Islet precursor cell (in vitro differentiated cells): ENCODE measurements at regions not wholly inside any gene's neighbourhood (a gene's known extent, or its start where the extent isn't known, plus 50 kb on each side); places are given as distances from the start of the nearest gene placed in this dataset.

Experiments
- DNase-seq: peaks from one replicate; pipeline ENCODE4 v3.0.0-alpha.2; 2018

DNA sequence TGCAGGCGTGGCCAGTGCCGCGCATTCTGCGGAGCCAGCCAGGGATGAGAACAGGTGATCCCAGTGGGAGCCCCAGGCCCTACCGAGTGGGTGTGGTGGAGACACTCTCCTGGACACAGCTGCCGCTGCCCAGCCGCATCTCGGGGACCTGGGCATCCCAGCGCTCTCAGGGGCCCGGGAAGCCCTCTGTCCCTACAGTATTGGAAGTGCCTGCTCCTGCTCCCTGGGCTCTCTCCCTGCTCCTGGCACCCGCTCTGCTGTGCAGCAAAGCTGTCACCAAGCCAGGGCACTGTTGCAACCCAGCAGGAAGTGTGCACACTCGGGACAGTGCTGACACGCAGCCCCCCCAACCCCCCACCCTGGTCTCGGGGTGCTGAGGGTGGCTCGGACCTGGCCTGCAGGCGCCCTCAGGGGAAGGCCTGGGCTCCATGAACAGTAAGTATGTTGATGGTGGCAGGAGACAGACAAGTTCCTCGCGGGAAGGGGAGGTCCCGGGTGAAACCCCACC, 1177.4 kb upstream of the GBE1 start:
- peak; percentile 51 for DNase-seq

- no peak for DNase-seq
Measured at GRCh38 chr3:82927309-82928253, 1166.1 kb upstream of the GBE1 start.

DNA sequence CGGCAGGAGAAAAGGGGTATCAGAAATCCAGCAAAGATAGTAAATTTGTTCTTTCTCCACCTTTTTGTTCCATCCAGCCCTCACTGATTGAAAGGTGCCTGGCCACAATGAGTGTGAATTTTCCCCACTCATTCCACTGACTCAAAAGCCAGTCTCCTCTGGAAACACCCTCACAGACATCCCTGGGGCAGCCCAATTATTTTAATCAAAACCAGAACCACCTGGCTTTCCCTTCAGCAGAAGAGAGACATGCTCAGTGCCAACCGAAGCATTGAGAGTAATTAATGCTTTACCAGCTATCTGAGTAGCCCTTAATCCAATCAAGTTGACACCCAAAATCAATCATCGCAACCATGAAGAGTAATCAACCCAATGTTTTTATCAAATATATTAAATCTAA, 1129.6 kb upstream of the GBE1 start:
- no peak for DNase-seq

- no peak for DNase-seq
Measured at GRCh38 chr3:82883072-82883471, 1121.6 kb upstream of the GBE1 start.

DNA sequence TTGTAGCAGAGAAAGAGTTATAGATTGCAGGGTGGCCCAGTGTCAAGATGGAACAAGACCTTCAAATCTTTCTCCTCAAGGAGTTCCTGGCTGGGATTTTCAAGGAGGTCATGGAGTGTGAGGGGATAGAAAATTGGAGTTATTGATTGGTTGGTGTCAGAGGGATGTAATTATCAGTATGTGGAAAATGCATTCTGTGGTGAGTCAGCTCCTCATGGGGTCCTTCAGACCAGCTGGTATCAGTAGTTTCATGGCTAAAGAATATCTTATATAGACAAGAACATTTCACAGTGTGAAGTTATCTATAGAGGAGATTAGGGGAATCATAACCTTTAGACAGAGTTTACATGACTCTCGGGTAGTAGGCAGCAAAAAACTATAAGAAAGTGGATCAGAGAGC, 1114.0 kb upstream of the GBE1 start:
- no peak for DNase-seq

DNA sequence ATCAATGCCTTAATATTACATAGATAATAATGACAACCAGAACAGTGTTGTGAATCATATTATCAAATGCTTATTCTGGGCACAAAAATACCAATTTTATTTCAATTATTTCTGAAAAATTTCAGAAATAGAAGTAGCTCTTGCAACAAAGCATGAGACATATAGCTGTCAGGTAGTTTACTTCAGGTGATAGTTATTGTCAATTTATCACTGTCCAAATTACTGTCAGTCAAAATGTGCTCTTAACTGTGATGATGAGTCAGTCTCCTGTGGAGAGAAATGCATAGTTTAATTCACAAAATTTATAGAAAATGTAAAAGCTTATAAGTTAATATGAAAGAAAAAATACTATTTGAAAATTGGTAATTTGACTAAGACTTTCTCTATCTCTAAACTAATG, 1078.4 kb upstream of the GBE1 start:
- DNase-seq, result no peak

DNA sequence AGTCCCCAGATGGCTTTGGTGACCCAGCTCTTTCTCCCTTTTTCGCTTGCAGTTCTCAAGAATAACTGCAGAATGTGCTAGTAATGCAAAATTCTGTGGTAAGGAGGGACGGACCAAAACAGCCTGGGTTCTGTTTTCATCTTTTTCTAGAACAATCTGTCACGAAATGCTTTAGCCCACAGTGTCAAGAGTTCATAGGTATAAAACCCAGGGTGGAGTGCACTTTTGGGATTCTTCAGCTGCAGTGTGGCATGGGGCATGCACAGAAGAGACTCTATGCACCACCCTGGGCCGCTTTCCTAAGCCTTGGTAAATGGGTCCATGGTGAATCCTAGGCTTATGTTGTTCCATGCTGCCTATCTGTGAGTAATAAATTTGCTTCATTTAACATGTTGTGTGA, 1072.7 kb upstream of the GBE1 start:
- no peak for DNase-seq

DNA sequence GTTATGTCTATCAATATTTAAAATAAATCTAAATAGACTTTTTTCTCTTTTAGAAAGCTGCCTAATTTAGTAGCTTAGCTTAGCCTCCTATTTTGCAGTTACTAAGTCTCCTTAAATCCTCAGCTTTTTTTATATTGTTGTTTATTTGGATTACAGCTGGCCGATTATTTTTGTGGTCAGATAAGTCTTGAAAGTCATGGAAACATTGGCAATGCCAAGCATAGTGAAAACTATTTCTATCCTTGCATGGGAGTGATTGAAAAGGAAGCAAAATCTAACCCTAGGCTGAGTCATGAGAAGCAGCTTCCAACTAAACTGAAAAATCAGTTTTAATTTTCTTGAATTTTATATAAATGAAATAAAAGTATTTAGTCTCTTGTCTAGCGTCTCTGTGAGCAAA, 1063.0 kb upstream of the GBE1 start:
- no peak for DNase-seq

DNA sequence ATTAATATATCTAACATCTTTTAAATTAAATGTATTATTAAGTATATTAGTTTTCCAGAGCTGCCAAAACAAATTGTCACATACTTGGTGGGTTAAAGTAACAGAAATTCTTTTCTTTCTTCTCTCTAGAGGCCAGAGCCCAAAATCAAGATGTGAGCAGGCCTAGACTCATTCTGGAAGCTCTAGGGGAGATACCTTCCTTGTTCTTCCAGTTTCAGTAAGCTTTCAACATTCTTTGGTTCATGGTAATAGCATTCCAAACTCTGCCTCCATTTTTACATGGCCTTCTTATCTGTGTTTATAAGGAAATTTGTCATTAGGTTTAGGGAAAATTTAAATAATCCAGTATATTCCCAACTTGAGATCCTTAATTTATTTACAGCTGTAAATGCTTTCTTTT, 1054.6 kb upstream of the GBE1 start:
- no peak for DNase-seq

DNA sequence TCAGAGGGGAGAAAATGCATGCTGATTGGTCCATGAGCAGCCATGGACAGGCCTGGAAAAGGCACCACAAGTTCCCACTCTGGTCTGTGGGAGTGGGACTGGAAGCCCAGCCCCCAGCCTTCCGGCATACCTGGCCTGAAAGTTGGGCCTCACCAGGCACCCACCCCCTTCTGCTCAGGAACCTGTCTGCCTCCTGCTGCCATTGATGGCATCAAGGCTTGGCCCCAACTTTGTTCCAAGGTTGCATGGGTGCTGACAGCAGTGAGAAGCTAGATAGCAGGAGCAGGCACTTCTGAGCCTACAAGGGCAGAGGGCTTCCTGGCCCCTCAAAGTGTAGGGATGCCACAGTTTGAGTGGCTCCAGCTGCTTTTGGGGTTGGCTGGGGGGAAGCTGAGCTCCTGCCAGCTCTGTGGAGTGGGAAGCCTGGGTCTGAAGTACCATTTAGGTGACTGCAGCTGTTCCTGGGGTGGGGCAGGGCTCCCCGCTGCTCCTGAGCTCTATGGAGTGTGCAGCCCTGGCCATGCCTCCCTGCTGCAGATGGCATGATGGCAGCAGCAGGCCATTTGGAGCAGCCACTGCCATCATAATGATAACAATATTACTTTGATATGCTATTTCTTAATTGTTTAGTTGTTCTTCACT, 1054.1 kb upstream of the GBE1 start:
- no peak for DNase-seq

DNA sequence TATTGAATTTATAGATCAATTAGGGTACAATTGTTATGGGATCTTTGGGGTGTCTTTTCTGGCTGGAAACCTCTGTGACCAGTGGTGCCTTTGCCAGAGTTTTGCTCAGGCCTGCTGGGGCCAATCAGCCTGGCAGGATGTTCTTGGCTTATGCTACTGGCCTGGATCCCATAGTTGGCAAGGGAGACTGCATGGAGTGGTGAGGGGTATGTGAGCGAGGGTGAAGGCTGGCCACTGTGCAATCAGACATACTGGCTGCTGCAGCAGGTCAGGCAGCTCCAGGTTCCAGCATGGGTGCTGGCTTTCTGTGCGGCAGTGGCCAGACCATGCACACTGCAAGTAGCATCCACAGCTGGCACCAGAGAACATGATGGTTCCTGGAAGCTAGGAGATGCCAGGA, 1053.2 kb upstream of the GBE1 start:
- DNase-seq, result no peak

GRCh38 chr3:82807781-82808180, 1046.3 kb upstream of the GBE1 start:
- no peak for DNase-seq

DNA sequence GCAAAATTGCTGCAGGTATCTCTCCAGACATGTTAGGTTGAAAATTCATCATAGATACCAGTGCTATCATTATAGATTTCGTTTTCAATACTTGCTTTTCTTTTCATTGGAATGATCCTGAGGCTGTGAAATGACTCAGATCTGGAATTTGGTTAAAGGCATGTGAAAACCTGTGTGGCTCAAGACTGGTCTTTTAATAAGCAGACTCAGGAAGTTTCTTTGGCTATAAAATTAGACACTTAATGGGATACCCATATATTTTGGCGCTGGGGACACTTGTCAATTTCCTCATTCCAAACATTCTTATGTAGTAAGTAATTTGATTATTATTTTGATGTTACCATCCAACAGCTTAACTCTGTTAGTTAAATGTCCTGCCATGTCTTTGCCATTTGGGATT, 1041.1 kb upstream of the GBE1 start:
- no peak for DNase-seq

GRCh38 chr3:82800248-82800647, 1038.8 kb upstream of the GBE1 start:
- no peak for DNase-seq

- peak; percentile 52 for DNase-seq
Measured at GRCh38 chr3:82796765-82797164, 1035.3 kb upstream of the GBE1 start.

GRCh38 chr3:82791241-82791640, 1029.8 kb upstream of the GBE1 start:
- DNase-seq, result no peak

- DNase-seq, result peak; percentile 45
Measured at GRCh38 chr3:82790307-82791097, 1029.1 kb upstream of the GBE1 start.

DNA sequence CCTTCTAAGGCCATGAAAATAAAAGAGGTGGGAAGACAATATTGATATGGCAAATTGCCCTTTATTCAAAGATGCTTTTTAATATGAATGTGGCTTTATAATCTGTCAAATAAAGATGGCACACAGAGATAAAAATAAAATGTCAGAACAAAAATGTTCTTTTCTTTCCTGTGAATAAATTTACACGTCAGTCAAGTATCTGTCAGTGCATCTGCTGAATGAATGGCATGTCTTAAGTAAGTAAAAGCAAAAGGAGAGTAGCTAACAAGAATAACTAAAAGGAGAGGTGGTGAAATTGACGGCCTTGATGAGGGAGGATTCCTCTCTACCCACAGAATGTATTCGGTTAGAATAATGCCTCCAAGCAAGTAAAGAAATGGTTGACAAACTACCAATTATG, 1021.7 kb upstream of the GBE1 start:
- no peak for DNase-seq

- no peak for DNase-seq
Measured at GRCh38 chr3:82773207-82773606, 1011.8 kb upstream of the GBE1 start.

DNA sequence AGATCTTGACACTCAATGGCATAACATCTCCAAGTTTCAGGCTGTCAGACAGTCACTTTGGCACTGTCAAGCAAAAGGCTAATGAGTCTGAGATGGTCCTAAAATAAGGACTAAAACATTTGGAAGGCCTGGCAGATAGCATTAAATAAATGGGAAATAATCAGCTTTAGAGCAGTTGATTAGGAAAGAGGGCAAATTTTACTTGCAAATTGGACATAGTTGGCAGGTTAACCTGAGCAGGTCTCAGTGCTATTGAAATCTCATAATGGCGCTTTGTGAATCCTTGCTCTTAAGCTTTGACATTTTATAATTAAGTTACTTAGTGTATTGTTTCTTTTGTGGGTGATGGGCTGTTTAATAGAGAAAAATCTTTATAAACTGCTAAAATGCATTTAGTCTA, 1003.1 kb upstream of the GBE1 start:
- no peak for DNase-seq

DNA sequence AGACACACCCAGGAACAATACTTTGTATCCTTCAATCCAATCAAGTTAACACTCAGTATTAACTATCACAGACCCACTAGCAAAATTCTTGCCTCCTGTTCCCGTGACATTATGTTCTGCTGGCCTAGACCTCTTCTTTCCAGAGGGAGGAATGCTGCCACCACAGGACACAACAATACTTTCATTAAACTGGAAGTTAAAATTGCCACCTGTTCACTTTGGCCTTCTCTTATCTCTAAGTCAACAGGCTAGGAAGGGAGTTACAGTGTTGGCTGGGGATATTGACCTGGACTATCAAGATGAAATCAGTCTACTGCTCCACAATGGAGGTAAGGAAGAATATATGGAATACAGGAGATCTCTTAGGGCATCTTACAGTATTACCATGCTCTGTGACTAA, 1000.4 kb upstream of the GBE1 start:
- no peak for DNase-seq

DNA sequence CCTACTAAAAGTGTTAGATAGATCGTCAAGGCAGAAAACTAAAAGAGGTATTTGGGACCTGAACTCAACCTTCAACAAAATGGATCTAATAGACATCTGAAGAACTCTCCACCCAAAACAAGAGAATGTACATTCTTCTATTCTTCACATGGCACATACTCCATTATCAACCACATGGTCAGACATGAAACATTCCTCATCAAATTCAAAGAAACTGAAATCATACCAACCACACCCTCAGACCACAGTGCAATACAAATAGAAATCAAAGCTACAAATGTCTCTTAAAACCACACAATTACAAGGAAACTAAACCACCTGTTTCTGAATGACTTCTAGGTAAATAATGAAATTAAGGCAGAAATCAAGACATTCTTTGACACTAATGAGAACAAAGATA, 984.1 kb upstream of the GBE1 start:
- DNase-seq, result no peak

DNA sequence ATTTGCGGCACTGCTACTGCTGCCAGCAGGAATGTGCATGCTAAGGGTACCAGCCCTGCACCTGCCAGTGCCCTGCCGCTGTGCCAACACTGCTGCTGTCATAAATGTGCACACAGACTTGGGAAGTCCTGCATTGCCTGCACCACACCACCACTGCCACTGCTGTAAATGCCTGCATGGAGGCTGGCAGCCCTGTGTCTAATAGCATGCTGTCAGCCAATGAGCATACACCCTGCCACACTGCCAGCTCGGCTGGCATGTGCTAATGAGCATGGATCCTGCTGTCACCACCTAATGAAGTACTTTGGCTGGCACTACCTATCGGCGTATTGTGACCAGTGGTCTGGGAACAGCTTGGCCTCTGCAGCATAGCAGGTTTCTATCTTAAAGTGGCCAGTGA, 981.8 kb upstream of the GBE1 start:
- no peak for DNase-seq

GRCh38 chr3:82741346-82741745, 979.9 kb upstream of the GBE1 start:
- no peak for DNase-seq
